Activated CD8-positive, alpha-beta memory T cell treated with anti-CD3 and anti-CD28 coated beads, Interleukin-2, amount 50 U/mL, for 1 hour (primary cell): ENCODE measurements at regions not wholly inside any gene's neighbourhood (a gene's known extent, or its start where the extent isn't known, plus 50 kb on each side); places are given as distances from the start of the nearest gene placed in this dataset.

ENCODE experiments used
- DNase-seq: peaks from one replicate; pipeline ENCODE4 v3.0.0-alpha.2; 2020; ENCODE audit errors: extremely low read depth

- no peak for DNase-seq
Observed at GRCh38 chr9:7241694-7242093, 483.9 kb downstream of the KDM4C start.

- DNase-seq = no peak
Observed at GRCh38 chr9:7240569-7241311, 483.0 kb downstream of the KDM4C start.

GRCh38 chr9:7239708-7240107 is 481.9 kb downstream of the KDM4C start:
- no peak for DNase-seq

- DNase-seq = no peak
Observed at GRCh38 chr9:7238247-7238637, 480.5 kb downstream of the KDM4C start.

- no peak for DNase-seq
Observed at GRCh38 chr9:7237473-7238246, 479.9 kb downstream of the KDM4C start.

- DNase-seq = no peak
Observed at GRCh38 chr9:7236186-7236585, 478.4 kb downstream of the KDM4C start.

GRCh38 chr9:7234144-7234543 is 476.4 kb downstream of the KDM4C start:
- no peak for DNase-seq

- DNase-seq = no peak
Observed at GRCh38 chr9:7229571-7229970, 471.8 kb downstream of the KDM4C start.

- DNase-seq = no peak
Observed at GRCh38 chr9:7228726-7229125, 471.0 kb downstream of the KDM4C start.

- DNase-seq = no peak
Observed at GRCh38 chr9:7227951-7228350, 470.2 kb downstream of the KDM4C start.

GRCh38 chr9:7226007-7226640 is 468.4 kb downstream of the KDM4C start:
- DNase-seq = no peak
